ENCODE measurements at regions not wholly inside any gene's neighbourhood (a gene's known extent, or its start where the extent isn't known, plus 50 kb on each side); places are given as distances from the start of the nearest gene placed in this dataset.

- TF ChIP-seq MAZ (IDR thresholded peaks at IDR 0.05; ENCODE audit: borderline replicate concordance, low read depth, low read length) = no peak
- TF ChIP-seq MAX (IDR thresholded peaks at IDR 0.05) = no peak
- TF ChIP-seq HDAC2 (IDR thresholded peaks at IDR 0.05) = no peak
- TF ChIP-seq JUNB (IDR thresholded peaks at IDR 0.05) = no peak
- TF ChIP-seq CTCF (IDR thresholded peaks at IDR 0.05) = no peak
- TF ChIP-seq RCOR1 (IDR thresholded peaks at IDR 0.05; ENCODE audit: low read depth, low read length) = no peak
- TF ChIP-seq TP53 (CRISPR knock-in tag; IDR thresholded peaks at IDR 0.05) = no peak
- TF ChIP-seq REST (IDR thresholded peaks at IDR 0.05) = no peak
- TF ChIP-seq NFE2L2 (conservative IDR thresholded peaks at IDR 0.05; ENCODE audit: low read length) = no peak
- no peak for TF ChIP-seq BCL3 (IDR thresholded peaks at IDR 0.05)
- TF ChIP-seq CBX2 (IDR thresholded peaks at IDR 0.05; ENCODE audit: borderline replicate concordance, low read depth) = no peak
- TF ChIP-seq MYC (IDR thresholded peaks at IDR 0.05; ENCODE audit: borderline replicate concordance, low read length) = no peak
- no peak for TF ChIP-seq RAD21 (conservative IDR thresholded peaks at IDR 0.05 in 1 of 2, IDR thresholded peaks at IDR 0.05 in 1 of 2)
Measured at GRCh38 chr4:77354550-77354949, 197.5 kb downstream of the CCNG2 start.
